HCT116 (cell line): ENCODE measurements at regions not wholly inside any gene's neighbourhood (a gene's known extent, or its start where the extent isn't known, plus 50 kb on each side); places are given as distances from the start of the nearest gene placed in this dataset.

Source experiments
- ATAC-seq: fragments of 200-7000 bp; cut with Tn5 transposase; 2 replicates; pipeline ENCODE4 v1.9.1; 2020; ENCODE audit warnings: mild to moderate bottlenecking, moderate library complexity
- BruUV-seq: library from RNA; stranded (reverse); fragments of 400-500 nt; replicated peaks from 2 replicates; lab custom pipeline; 2021; lab: Mats Ljungman, UMichigan
- CTCF ChIA-PET: fragments of 300-600 bp; sonication (Branson Sonifier 250); formaldehyde crosslinking; loops from one replicate; lab custom pipeline; 2021; ENCODE audit warnings: antibody characterized with exemption; lab: Charles Lee
- POLR2A ChIA-PET: fragments of 300-600, 350-600 bp; sonication (Branson Sonifier 250); formaldehyde crosslinking; loops from one replicate; lab custom pipeline; 2021; ENCODE audit warnings: antibody characterized with exemption; lab: Charles Lee
- RAD21 ChIA-PET, 2 experiments: fragments of 300-600 bp; sonication (Branson Sonifier 250); formaldehyde crosslinking; loops; one replicate each; lab custom pipeline; 2023; ENCODE audit warnings: low total read pairs in 2 of 2; ENCODE audit not compliant: uncharacterized antibody in 2 of 2, unreplicated experiment in 2 of 2, low non-redundant PET in 1 of 2; lab: Charles Lee
- DNase-seq: peaks from one replicate; pipeline ENCODE4 v3.0.0-alpha.2; 2010; ENCODE audit warnings: low read depth, low spot score
- H2AFZ ChIP-seq: fragments of 200-600 bp; shearing (Covaris generic), sonication (generic); 2 replicates; pipeline ENCODE4 v1.6.1; 2017; ENCODE audit warnings: low read depth, mixed run types, mixed read lengths, antibody characterized with exemption, low read length; ENCODE audit not compliant: poor library complexity, severe bottlenecking
- H3K27ac ChIP-seq: 2 replicates; pipeline ENCODE4 v1.5.1; 2012; ENCODE audit warnings: low read depth, low read length
- H3K27me3 ChIP-seq: fragments of 200-600 bp; sonication (generic); 2 replicates; pipeline ENCODE4 v1.6.1; 2016; ENCODE audit warnings: mixed run types, low read length, mixed read lengths; ENCODE audit not compliant: insufficient read depth
- H3K36me3 ChIP-seq, 2 experiments: fragments of 200-500 bp in 1 of 2; fragments of 200-600 bp in 1 of 2; sonication (Bioruptor generic) in 1 of 2; sonication (generic) in 1 of 2; 2 replicates each; pipeline versions ENCODE4 v1.5.1 to v1.6.1; 2014 to 2016; ENCODE audit warnings: low read length in 2 of 2, inconsistent platforms in 1 of 2, mixed read lengths in 1 of 2, mixed run types in 1 of 2; ENCODE audit not compliant: insufficient read depth in 2 of 2, control insufficient read depth in 1 of 2
- H3K4me1 ChIP-seq, 2 experiments: fragments of 200-600 bp in 1 of 2; sonication (generic) in 1 of 2; 2 replicates each; pipeline versions ENCODE4 v1.5.1 to v1.6.1; 2012 to 2017; ENCODE audit warnings: low read length in 2 of 2, inconsistent platforms in 1 of 2, mild to moderate bottlenecking in 1 of 2, mixed read lengths in 1 of 2, mixed run types in 1 of 2, moderate library complexity in 1 of 2; ENCODE audit not compliant: insufficient read depth in 2 of 2, control insufficient read depth in 1 of 2
- H3K4me2 ChIP-seq: fragments of 200-600 bp; sonication (generic); 2 replicates; pipeline ENCODE4 v1.6.1; 2017; ENCODE audit warnings: mixed run types, low read length, mixed read lengths
- H3K4me3 ChIP-seq, 2 experiments: fragments of 200-600 bp in 1 of 2; sonication (generic) in 1 of 2; replicated peaks in 1 of 2; 2 replicates each; pipeline ENCODE4 v1.5.1; 2011 to 2016; ENCODE audit warnings: low read length in 2 of 2, control low read depth in 1 of 2, low read depth in 1 of 2, mild to moderate bottlenecking in 1 of 2, mixed read lengths in 1 of 2, mixed run types in 1 of 2
- H3K79me2 ChIP-seq: fragments of 200-600 bp; sonication (generic); 2 replicates; pipeline ENCODE4 v1.6.1; 2017; ENCODE audit warnings: mild to moderate bottlenecking, mixed run types, low read length, moderate library complexity, mixed read lengths; ENCODE audit not compliant: insufficient read depth
- H3K9ac ChIP-seq: fragments of 200-600 bp; sonication (generic); 2 replicates; pipeline ENCODE4 v1.6.1; 2016; ENCODE audit warnings: low read length, mixed read lengths
- H3K9me2 ChIP-seq: fragments of 200-600 bp; sonication (generic), shearing (Covaris generic); 2 replicates; pipeline ENCODE4 v1.6.1; 2017; ENCODE audit warnings: mixed run types, mild to moderate bottlenecking, moderate library complexity; ENCODE audit not compliant: insufficient read depth
- H3K9me3 ChIP-seq, 2 experiments: fragments of 200-500 bp in 1 of 2; fragments of 200-600 bp in 1 of 2; sonication (Bioruptor generic) in 1 of 2; sonication (generic) in 1 of 2; 2 replicates each; pipeline ENCODE4 v1.6.1; 2014 to 2017; ENCODE audit warnings: low read length in 2 of 2, mixed read lengths in 2 of 2, inconsistent platforms in 1 of 2, low read depth in 1 of 2, mild to moderate bottlenecking in 1 of 2, mixed run types in 1 of 2, moderate library complexity in 1 of 2; ENCODE audit not compliant: control insufficient read depth in 1 of 2, insufficient read depth in 1 of 2
- H4K20me1 ChIP-seq: fragments of 200-600 bp; sonication (generic), shearing (Covaris generic); 2 replicates; pipeline ENCODE4 v1.6.1; 2017; ENCODE audit warnings: mixed run types, mild to moderate bottlenecking, moderate library complexity; ENCODE audit not compliant: insufficient read depth
- CEBPB ChIP-seq: IDR thresholded peaks from 2 replicates; pipeline ENCODE4 v1.6.1; 2012; ENCODE audit warnings: low read depth
- CTCF ChIP-seq, 3 experiments: fragments of 200-600 bp in 1 of 3; sonication (generic) in 1 of 3; IDR thresholded peaks in 2 of 3; conservative IDR thresholded peaks in 1 of 3; 2 replicates each; pipeline ENCODE4 v1.5.1; 2012 to 2017; ENCODE audit warnings: low read depth in 2 of 3, low read length in 2 of 3, antibody characterized with exemption in 1 of 3, borderline replicate concordance in 1 of 3, control low read depth in 1 of 3, mild to moderate bottlenecking in 1 of 3, mixed read lengths in 1 of 3, mixed run types in 1 of 3, moderate library complexity in 1 of 3; ENCODE audit not compliant: insufficient read depth in 1 of 3
- EZH2phosphoT487 ChIP-seq: fragments of 200-600 bp; IDR thresholded peaks from 2 replicates; pipeline ENCODE4 v1.6.1; 2018; ENCODE audit warnings: antibody characterized with exemption, borderline replicate concordance
- JUND ChIP-seq: IDR thresholded peaks from 2 replicates; pipeline ENCODE4 v1.6.1; 2012
- MAX ChIP-seq: IDR thresholded peaks from 2 replicates; pipeline ENCODE4 v1.6.1; 2012
- POLR2AphosphoS5 ChIP-seq: IDR thresholded peaks from 2 replicates; pipeline ENCODE4 v1.6.1; 2011; ENCODE audit warnings: mild to moderate bottlenecking, low read depth, low read length, moderate library complexity
- REST ChIP-seq: IDR thresholded peaks from 2 replicates; pipeline ENCODE4 v1.6.1; 2012; ENCODE audit warnings: low read depth
- SIN3A ChIP-seq: IDR thresholded peaks from 2 replicates; pipeline ENCODE4 v1.6.1; 2012; ENCODE audit warnings: low read depth
- SP1 ChIP-seq: IDR thresholded peaks from 2 replicates; pipeline ENCODE4 v1.6.1; 2012; ENCODE audit warnings: low read depth
- YY1 ChIP-seq: IDR thresholded peaks from 2 replicates; pipeline ENCODE4 v1.6.1; 2011; ENCODE audit warnings: low read length, low read depth, moderate library complexity, mild to moderate bottlenecking; ENCODE audit not compliant: insufficient replicate concordance; ENCODE audit errors: extremely low read depth
- ZBTB33 ChIP-seq: IDR thresholded peaks from 2 replicates; pipeline ENCODE4 v1.6.1; 2011; ENCODE audit warnings: mild to moderate bottlenecking, low read length, moderate library complexity; ENCODE audit not compliant: insufficient replicate concordance; ENCODE audit errors: extremely low read depth
- ZFX ChIP-seq: fragments of 450-650 bp; IDR thresholded peaks from 2 replicates; pipeline ENCODE4 v1.6.1; 2017
- ZNF274 ChIP-seq: fragments of 200-500 bp; sonication (Bioruptor generic); IDR thresholded peaks from 2 replicates; pipeline ENCODE4 v1.6.1; 2014; ENCODE audit warnings: mild to moderate bottlenecking, low read depth, low read length, inconsistent platforms
- intact Hi-C: fragments of 100-400 bp; cut with micrococcal nuclease; formaldehyde crosslinking; loops from 2 replicates; pipeline ENCODE4 v1.10.0; 2022

- Histone ChIP-seq H3K9me3 (no peaks in the 10 kb centered on the region), H3K27ac (no peak overlapping the region), H4K20me1 (no peaks in the 10 kb centered on the region), H3K4me2 (no peak overlapping the region), H3K36me3 (no peaks in the 10 kb centered on the region), H3K9me2 (no peaks in the 10 kb centered on the region), H3K79me2 (no peaks in the 10 kb centered on the region), H3K27me3 (no peaks in the 10 kb centered on the region), H3K4me3 (no peak overlapping the region), H3K9ac (no peak overlapping the region), H2AFZ (no peak overlapping the region), H3K4me1 (no peaks in the 10 kb centered on the region; a peak in 1 of 4 replicates)
- DNase-seq: no peak
- intact Hi-C loops: no loop called here
- no TSS peak for BruUV-seq
- no peak for ATAC-seq
- TF ChIP-seq SIN3A (no peak), ZFX (no peak), CEBPB (no peak), JUND (no peak), EZH2phosphoT487 (no peak), ZNF274 (no peak), CTCF (IDR thresholded peaks at IDR 0.05 in 2 of 3, conservative IDR thresholded peaks at IDR 0.05 in 1 of 3; ENCODE audit: borderline replicate concordance in 1 of 3, insufficient read depth in 1 of 3, low read depth in 2 of 3, low read length in 2 of 3) (no peak), MAX (no peak), POLR2AphosphoS5 (no peak), REST (no peak), YY1 (no peak), SP1 (no peak), ZBTB33 (no peak)
- RAD21 ChIA-PET: no interaction called here
- CTCF ChIA-PET: no interaction called here
- POLR2A ChIA-PET: no interaction called here
Observed at GRCh38 chr2:57859755-57860154, 186.9 kb upstream of the VRK2 start.
